Naive thymus-derived CD4-positive, alpha-beta T cell (primary cell): ENCODE measurements at regions not wholly inside any gene's neighbourhood (a gene's known extent, or its start where the extent isn't known, plus 50 kb on each side); places are given as distances from the start of the nearest gene placed in this dataset.
"Not testable (repeated sequence)": the region's sequence is repeated elsewhere in the genome, so short reads cannot be mapped to it uniquely, and the experiment has no call there.

ENCODE experiments used
- ATAC-seq: fragments of 150-1000 bp; cut with Tn5 transposase; 2 replicates; pipeline ENCODE4 v1.10.0; 2021; ENCODE audit warnings: mild to moderate bottlenecking, moderate library complexity
- CTCF ChIA-PET: fragments of 350-600 bp; sonication (Branson Sonifier 250); formaldehyde crosslinking; loops from one replicate; lab custom pipeline; 2021; ENCODE audit warnings: antibody characterized with exemption; lab: Charles Lee
- POLR2A ChIA-PET: fragments of 350-600 bp; sonication (Branson Sonifier 250); formaldehyde crosslinking; loops from one replicate; lab custom pipeline; 2021; ENCODE audit warnings: antibody characterized with exemption, inconsistent platforms; lab: Charles Lee
- DNase-seq, 9 donors: peaks; one replicate each; pipeline versions ENCODE4 v3.0.0 to v3.0.0-alpha.2; 2020 to 2022; ENCODE audit warnings: mixed read lengths in 1 of 9
- H3K27ac ChIP-seq: one replicate; pipeline ENCODE4 v1.7.0; 2013; ENCODE audit warnings: mild to moderate bottlenecking, low read depth, low read length, moderate library complexity
- H3K27me3 ChIP-seq, 2 donors: one replicate each; pipeline ENCODE4 v1.7.0; 2013; ENCODE audit warnings: low read length in 2 of 2, mild to moderate bottlenecking in 2 of 2, moderate library complexity in 2 of 2; ENCODE audit not compliant: control insufficient read depth in 2 of 2, insufficient read depth in 2 of 2
- H3K36me3 ChIP-seq, 3 experiments: 1 replicate in 2 of 3; 2 replicates in 1 of 3; pipeline ENCODE4 v1.7.0; 2013; ENCODE audit warnings: low read length in 3 of 3, mild to moderate bottlenecking in 3 of 3, moderate library complexity in 1 of 3; ENCODE audit not compliant: insufficient read depth in 3 of 3, control insufficient read depth in 2 of 3
- H3K4me1 ChIP-seq, 2 donors: one replicate each; pipeline ENCODE4 v1.7.0; 2013; ENCODE audit warnings: low read length in 2 of 2, mild to moderate bottlenecking in 2 of 2, moderate library complexity in 1 of 2; ENCODE audit not compliant: control insufficient read depth in 2 of 2, insufficient read depth in 2 of 2
- H3K4me3 ChIP-seq: 2 replicates; pipeline ENCODE4 v1.7.0; 2013; ENCODE audit warnings: mild to moderate bottlenecking, low read length
- H3K9me3 ChIP-seq, 3 experiments: 1 replicate in 2 of 3; 2 replicates in 1 of 3; pipeline ENCODE4 v1.7.0; 2013; ENCODE audit warnings: low read length in 3 of 3; ENCODE audit not compliant: control insufficient read depth in 2 of 3
- H3K27ac Mint-ChIP-seq, 9 donors: one replicate each; pipeline ENCODE4 v1.8.0; 2020 to 2022; ENCODE audit warnings: mixed read lengths in 9 of 9, mild to moderate bottlenecking in 8 of 9, moderate library complexity in 5 of 9, inconsistent platforms in 2 of 9
- H3K27me3 Mint-ChIP-seq, 5 donors: one replicate each; pipeline ENCODE4 v1.8.0; 2021 to 2022; ENCODE audit warnings: mixed read lengths in 5 of 5, mild to moderate bottlenecking in 1 of 5
- H3K36me3 Mint-ChIP-seq, 5 donors: one replicate each; pipeline ENCODE4 v1.8.0; 2020 to 2022; ENCODE audit warnings: mixed read lengths in 5 of 5, mild to moderate bottlenecking in 3 of 5, inconsistent platforms in 1 of 5
- H3K4me1 Mint-ChIP-seq, 7 donors: one replicate each; pipeline ENCODE4 v1.8.0; 2020 to 2022; ENCODE audit warnings: mixed read lengths in 7 of 7, mild to moderate bottlenecking in 3 of 7, inconsistent platforms in 1 of 7
- H3K4me3 Mint-ChIP-seq, 10 donors: one replicate each; pipeline ENCODE4 v1.8.0; 2020 to 2022; ENCODE audit warnings: mild to moderate bottlenecking in 10 of 10, mixed read lengths in 10 of 10, moderate library complexity in 6 of 10, inconsistent platforms in 2 of 10
- H3K9me3 Mint-ChIP-seq, 11 donors: one replicate each; pipeline ENCODE4 v1.8.0; 2020 to 2022; ENCODE audit warnings: mixed read lengths in 11 of 11, mild to moderate bottlenecking in 4 of 11, inconsistent platforms in 1 of 11, moderate library complexity in 1 of 11
- intact Hi-C, 2 donors: fragments of 100-400 bp; cut with micrococcal nuclease; formaldehyde crosslinking; loops; one replicate each; pipeline ENCODE4 v1.15.1; 2023

- DNase-seq (no peak), ATAC-seq (no peak)
- Histone ChIP-seq H3K4me3 (no peak overlapping the region), H3K4me1 (no peaks in the 10 kb centered on the region), H3K36me3 (no peaks in the 10 kb centered on the region), H3K9me3 (no peaks in the 10 kb centered on the region), H3K27ac (no peak overlapping the region), H3K27me3 (no peaks in the 10 kb centered on the region)
- intact Hi-C loops = no loop called here
- H3K4me3 Mint-ChIP-seq = no peak overlapping the region
- ChIA-PET POLR2A (no interaction called here), CTCF (no interaction called here)
- no peaks in the 10 kb centered on the region for H3K27me3 Mint-ChIP-seq
- no peaks in the 10 kb centered on the region for H3K36me3 Mint-ChIP-seq
- no peaks in the 10 kb centered on the region for H3K9me3 Mint-ChIP-seq
- H3K27ac Mint-ChIP-seq = no peak overlapping the region
- H3K4me1 Mint-ChIP-seq = peaks cover 6 to 23% (median 17%) of the 10 kb centered on the region in 7 donors
These were observed 478.9 kb downstream of the EIPR1 start for GRCh38 chr2:2898744-2899143.

- Histone ChIP-seq H3K4me1 (no peaks in the 10 kb centered on the region), H3K9me3 (no peaks in the 10 kb centered on the region), H3K27ac (no peak overlapping the region), H3K27me3 (no peaks in the 10 kb centered on the region), H3K4me3 (no peak overlapping the region), H3K36me3 (no peaks in the 10 kb centered on the region)
- H3K36me3 Mint-ChIP-seq = no peaks in the 10 kb centered on the region
- H3K27ac Mint-ChIP-seq = no peak overlapping the region
- H3K9me3 Mint-ChIP-seq = no peaks in the 10 kb centered on the region
- intact Hi-C loops = no loop called here
- ChIA-PET CTCF (no interaction called here), POLR2A (no interaction called here)
- H3K4me3 Mint-ChIP-seq = no peak overlapping the region
- no peaks in the 10 kb centered on the region for H3K27me3 Mint-ChIP-seq
- H3K4me1 Mint-ChIP-seq = peaks cover 3 to 10% (median 9%) of the 10 kb centered on the region in 7 donors
- no peak for DNase-seq
- no peak for ATAC-seq
These were observed 481.0 kb downstream of the EIPR1 start for GRCh38 chr2:2896643-2897042.

- no peaks in the 10 kb centered on the region for H3K4me1 ChIP-seq
- ChIA-PET CTCF (no interaction called here), POLR2A (no interaction called here)
- no peaks in the 10 kb centered on the region for H3K36me3 Mint-ChIP-seq
- peaks cover 0 to 4% (median 2%) of the 10 kb centered on the region in 7 donors for H3K4me1 Mint-ChIP-seq
- no peak overlapping the region for H3K27ac ChIP-seq
- H3K4me3 ChIP-seq = no peak overlapping the region
- H3K4me3 Mint-ChIP-seq = no peak overlapping the region
- DNase-seq (no peak), ATAC-seq (no peak)
- H3K27me3 ChIP-seq = no peaks in the 10 kb centered on the region
- no peaks in the 10 kb centered on the region for H3K36me3 ChIP-seq
- no peaks in the 10 kb centered on the region for H3K27me3 Mint-ChIP-seq
- no peak overlapping the region for H3K27ac Mint-ChIP-seq
- intact Hi-C loops = no loop called here
- H3K9me3 ChIP-seq = no peaks in the 10 kb centered on the region
- no peaks in the 10 kb centered on the region for H3K9me3 Mint-ChIP-seq
These were observed 481.6 kb downstream of the EIPR1 start for GRCh38 chr2:2896011-2896410.

- H3K36me3 ChIP-seq, ATAC-seq, intact Hi-C loops, H3K9me3 ChIP-seq, H3K4me3 ChIP-seq, H3K27ac ChIP-seq, H3K27ac Mint-ChIP-seq, H3K4me1 ChIP-seq, H3K9me3 Mint-ChIP-seq, DNase-seq, H3K27me3 Mint-ChIP-seq, POLR2A ChIA-PET, CTCF ChIA-PET, H3K4me1 Mint-ChIP-seq, H3K27me3 ChIP-seq, H3K36me3 Mint-ChIP-seq, H3K4me3 Mint-ChIP-seq: not testable (repeated sequence)
These were observed 483.6 kb downstream of the EIPR1 start for GRCh38 chr2:2894011-2894410.

- Mint-ChIP-seq H3K36me3 (no peaks in the 10 kb centered on the region), H3K4me3 (no peak overlapping the region), H3K27ac (no peak overlapping the region), H3K4me1 (no peaks in the 10 kb centered on the region), H3K9me3 (no peaks in the 10 kb centered on the region), H3K27me3 (peaks cover 0 to 5% (median 3%) of the 10 kb centered on the region in 5 donors)
- ChIA-PET POLR2A (no interaction called here), CTCF (no interaction called here)
- Histone ChIP-seq H3K4me1 (no peaks in the 10 kb centered on the region), H3K27ac (no peak overlapping the region), H3K9me3 (no peaks in the 10 kb centered on the region), H3K27me3 (no peaks in the 10 kb centered on the region), H3K36me3 (no peaks in the 10 kb centered on the region), H3K4me3 (no peak overlapping the region)
- intact Hi-C loops = no loop called here
- DNase-seq = no peak
- ATAC-seq = no peak
These were observed 484.7 kb downstream of the EIPR1 start for GRCh38 chr2:2892892-2893291.

- CTCF ChIA-PET = no interaction called here
- H3K27me3 Mint-ChIP-seq = peaks cover 0 to 8% (median 5%) of the 10 kb centered on the region in 5 donors
- ATAC-seq = no peak
These were observed 485.2 kb downstream of the EIPR1 start for GRCh38 chr2:2892378-2892777.

GRCh38 chr2:2890901-2891300 lies 486.7 kb downstream of the EIPR1 start:
- Histone ChIP-seq H3K36me3 (no peaks in the 10 kb centered on the region), H3K4me1 (no peaks in the 10 kb centered on the region), H3K27me3 (no peaks in the 10 kb centered on the region), H3K4me3 (no peak overlapping the region), H3K27ac (no peak overlapping the region), H3K9me3 (no peaks in the 10 kb centered on the region)
- no peaks in the 10 kb centered on the region for H3K36me3 Mint-ChIP-seq
- no peak overlapping the region for H3K27ac Mint-ChIP-seq
- no peak for ATAC-seq
- ChIA-PET POLR2A (no interaction called here), CTCF (no interaction called here)
- no peak overlapping the region for H3K4me3 Mint-ChIP-seq
- H3K4me1 Mint-ChIP-seq = no peaks in the 10 kb centered on the region
- no peak for DNase-seq
- intact Hi-C loops = no loop called here
- H3K9me3 Mint-ChIP-seq = peaks cover 0 to 2% (median 0%) of the 10 kb centered on the region in 11 donors
- peaks cover 0 to 12% (median 6%) of the 10 kb centered on the region in 5 donors for H3K27me3 Mint-ChIP-seq

More at GRCh38 chr2:2892378-2892777, 485.2 kb downstream of the EIPR1 start:
- intact Hi-C loops = no loop called here
- Mint-ChIP-seq H3K4me3 (no peak overlapping the region), H3K9me3 (no peaks in the 10 kb centered on the region), H3K36me3 (no peaks in the 10 kb centered on the region), H3K4me1 (no peaks in the 10 kb centered on the region), H3K27ac (no peak overlapping the region)
- Histone ChIP-seq H3K27ac (no peak overlapping the region), H3K4me3 (no peak overlapping the region), H3K9me3 (no peaks in the 10 kb centered on the region), H3K27me3 (no peaks in the 10 kb centered on the region), H3K36me3 (no peaks in the 10 kb centered on the region), H3K4me1 (no peaks in the 10 kb centered on the region)
- DNase-seq = no peak
- POLR2A ChIA-PET = no interaction called here
